ENCODE measurements at regions not wholly inside any gene's neighbourhood (a gene's known extent, or its start where the extent isn't known, plus 50 kb on each side); places are given as distances from the start of the nearest gene placed in this dataset.

DNA sequence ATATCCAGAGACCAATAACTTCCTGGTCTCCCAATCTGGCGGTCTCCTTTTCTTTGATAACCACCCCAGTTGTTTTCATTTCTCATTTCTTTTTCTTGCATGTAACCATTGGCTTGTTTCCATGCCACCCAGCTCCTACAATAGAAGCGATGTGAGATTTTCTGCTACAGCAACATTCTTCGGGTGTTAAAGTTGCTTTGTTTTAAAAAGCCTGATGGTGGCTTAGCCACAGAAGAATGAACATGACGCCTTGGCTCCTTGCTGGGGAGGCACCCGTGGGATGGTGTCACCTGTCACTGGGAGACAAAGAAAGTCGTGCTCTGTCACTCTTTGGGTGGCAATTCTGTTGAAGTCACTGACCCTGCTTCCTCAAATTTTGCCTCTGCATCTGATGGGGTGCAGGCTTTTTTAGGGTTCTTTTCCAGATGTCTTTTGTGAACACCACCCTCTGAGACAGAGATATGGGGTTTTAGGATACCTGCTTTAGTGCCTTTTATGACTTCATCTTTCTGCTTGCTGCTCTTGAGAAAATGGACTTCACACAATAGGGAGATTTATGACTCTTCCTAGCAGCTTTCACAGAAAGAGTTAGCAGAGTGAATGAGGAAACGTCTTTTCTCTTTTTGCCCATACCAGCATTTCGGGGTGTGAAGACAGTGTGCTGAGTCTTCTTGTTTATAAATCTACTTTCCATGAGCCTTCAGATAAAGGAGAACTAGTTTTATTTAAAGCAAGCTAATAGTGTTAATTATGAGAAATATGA is 265.3 kb upstream of the TBX3 start:
- H3K9ac ChIP-seq (replicated peaks; ENCODE audit: extremely low read depth, insufficient read depth, low read length) = no peak overlapping the region
- CTCF ChIA-PET = no interaction called here
- FAIRE-seq (no peak), DNase-seq (ENCODE audit: low read depth, low spot score) (no peak)
- no peaks in the 10 kb centered on the region for H3K36me3 ChIP-seq (ENCODE audit: control insufficient read depth in 2 of 2, extremely low read depth in 1 of 2, insufficient read depth in 2 of 2, low read length in 2 of 2)
- H3K4me3 ChIP-seq (replicated peaks in 1 of 3; ENCODE audit: insufficient read depth in 1 of 3, low read depth in 1 of 3, low read length in 3 of 3) = no peak overlapping the region
- no peaks in the 10 kb centered on the region for H4K20me1 ChIP-seq (replicated peaks; ENCODE audit: control insufficient read depth, extremely low read depth, insufficient read depth, low read length)
- H3K27me3 ChIP-seq (ENCODE audit: control insufficient read depth in 2 of 2, insufficient read depth in 2 of 2, low read length in 2 of 2) = no peaks in the 10 kb centered on the region
- BruUV-seq (replicated peaks) = no TSS peak
- intact Hi-C loops (cut with micrococcal nuclease) = no loop called here
- H3K4me1 ChIP-seq (ENCODE audit: control insufficient read depth, extremely low read depth, insufficient read depth, low read length) = no peaks in the 10 kb centered on the region
- no peak overlapping the region for H3K27ac ChIP-seq (ENCODE audit: insufficient read depth, low read depth, low read length)
- POLR2A ChIA-PET = no interaction called here
- H2AFZ ChIP-seq (ENCODE audit: low read depth, low read length) = no peak overlapping the region
- dilution Hi-C loops (cut with MboI; ENCODE audit: extremely low pct_ligation_motif_present, low sequenced_read_pairs) = no loop called here
- no peaks in the 10 kb centered on the region for H3K79me2 ChIP-seq (ENCODE audit: control insufficient read depth, insufficient read depth, low read length)
- no peaks in the 10 kb centered on the region for H3K9me3 ChIP-seq (replicated peaks; ENCODE audit: control insufficient read depth, insufficient read depth, low read length)
- no peaks in the 10 kb centered on the region for H3K9me1 ChIP-seq (replicated peaks; ENCODE audit: control insufficient read depth, extremely low read depth, insufficient read depth, low read length)
- TF ChIP-seq EZH2 (IDR thresholded peaks at IDR 0.05; ENCODE audit: borderline replicate concordance, low read depth, low read length, severe bottlenecking) (no peak), JUN (IDR thresholded peaks at IDR 0.05; ENCODE audit: borderline replicate concordance, insufficient read depth, insufficient read length, low read depth) (no peak)
- TF ChIP-seq, protein P1, sequence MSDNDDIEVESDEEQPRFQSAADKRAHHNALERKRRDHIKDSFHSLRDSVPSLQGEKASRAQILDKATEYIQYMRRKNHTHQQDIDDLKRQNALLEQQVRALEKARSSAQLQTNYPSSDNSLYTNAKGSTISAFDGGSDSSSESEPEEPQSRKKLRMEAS (IDR thresholded peaks at IDR 0.05; ENCODE audit: insufficient read depth, insufficient read length) = no peak
- H3K4me2 ChIP-seq (ENCODE audit: insufficient read depth, low read length) = no peak overlapping the region

GRCh38 chr12:114945351-114945750 is 261.4 kb upstream of the TBX3 start:
- ChIA-PET POLR2A (no interaction called here), CTCF (no interaction called here)
- H3K4me2 ChIP-seq (ENCODE audit: insufficient read depth, low read length) = no peak overlapping the region
- no peaks in the 10 kb centered on the region for H3K27me3 ChIP-seq (ENCODE audit: control insufficient read depth in 2 of 2, insufficient read depth in 2 of 2, low read length in 2 of 2)
- H3K36me3 ChIP-seq (ENCODE audit: control insufficient read depth in 2 of 2, extremely low read depth in 1 of 2, insufficient read depth in 2 of 2, low read length in 2 of 2) = no peaks in the 10 kb centered on the region
- no peak overlapping the region for H3K9ac ChIP-seq (replicated peaks; ENCODE audit: extremely low read depth, insufficient read depth, low read length)
- no peaks in the 10 kb centered on the region for H3K79me2 ChIP-seq (ENCODE audit: control insufficient read depth, insufficient read depth, low read length)
- TF ChIP-seq EZH2 (IDR thresholded peaks at IDR 0.05; ENCODE audit: borderline replicate concordance, low read depth, low read length, severe bottlenecking) (no peak), JUN (IDR thresholded peaks at IDR 0.05; ENCODE audit: borderline replicate concordance, insufficient read depth, insufficient read length, low read depth) (no peak), GATA2 (IDR thresholded peaks at IDR 0.05; ENCODE audit: insufficient read depth, insufficient read length, low read depth, low read length) (no peak), FOS (IDR thresholded peaks at IDR 0.05; ENCODE audit: borderline replicate concordance, insufficient read depth, low read length) (no peak), MYC (IDR thresholded peaks at IDR 0.05; ENCODE audit: low read depth, low read length) (no peak), POLR2AphosphoS5 (IDR thresholded peaks at IDR 0.05; ENCODE audit: insufficient read depth, low read depth, low read length) (no peak), POLR2A (IDR thresholded peaks at IDR 0.05; ENCODE audit: low read depth, low read length) (no peak)
- TF ChIP-seq, protein P1 (IDR thresholded peaks at IDR 0.05; ENCODE audit: insufficient read depth, insufficient read length) = no peak
- TF ChIP-seq, protein P2, sequence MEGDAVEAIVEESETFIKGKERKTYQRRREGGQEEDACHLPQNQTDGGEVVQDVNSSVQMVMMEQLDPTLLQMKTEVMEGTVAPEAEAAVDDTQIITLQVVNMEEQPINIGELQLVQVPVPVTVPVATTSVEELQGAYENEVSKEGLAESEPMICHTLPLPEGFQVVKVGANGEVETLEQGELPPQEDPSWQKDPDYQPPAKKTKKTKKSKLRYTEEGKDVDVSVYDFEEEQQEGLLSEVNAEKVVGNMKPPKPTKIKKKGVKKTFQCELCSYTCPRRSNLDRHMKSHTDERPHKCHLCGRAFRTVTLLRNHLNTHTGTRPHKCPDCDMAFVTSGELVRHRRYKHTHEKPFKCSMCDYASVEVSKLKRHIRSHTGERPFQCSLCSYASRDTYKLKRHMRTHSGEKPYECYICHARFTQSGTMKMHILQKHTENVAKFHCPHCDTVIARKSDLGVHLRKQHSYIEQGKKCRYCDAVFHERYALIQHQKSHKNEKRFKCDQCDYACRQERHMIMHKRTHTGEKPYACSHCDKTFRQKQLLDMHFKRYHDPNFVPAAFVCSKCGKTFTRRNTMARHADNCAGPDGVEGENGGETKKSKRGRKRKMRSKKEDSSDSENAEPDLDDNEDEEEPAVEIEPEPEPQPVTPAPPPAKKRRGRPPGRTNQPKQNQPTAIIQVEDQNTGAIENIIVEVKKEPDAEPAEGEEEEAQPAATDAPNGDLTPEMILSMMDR (IDR thresholded peaks at IDR 0.05; ENCODE audit: extremely low read depth in 1 of 2, insufficient read depth in 1 of 2, low read depth in 1 of 2, low read length in 2 of 2) = no peak
- no peaks in the 10 kb centered on the region for H4K20me1 ChIP-seq (replicated peaks; ENCODE audit: control insufficient read depth, extremely low read depth, insufficient read depth, low read length)
- H2AFZ ChIP-seq (ENCODE audit: low read depth, low read length) = no peak overlapping the region
- H3K9me3 ChIP-seq (replicated peaks; ENCODE audit: control insufficient read depth, insufficient read depth, low read length) = peaks cover 4% of the 10 kb centered on the region
- H3K4me1 ChIP-seq (ENCODE audit: control insufficient read depth, extremely low read depth, insufficient read depth, low read length) = no peaks in the 10 kb centered on the region
- DNase-seq (ENCODE audit: low read depth, low spot score) (no peak), FAIRE-seq (no peak)
- no TSS peak for BruUV-seq (replicated peaks)
- H3K9me1 ChIP-seq (replicated peaks; ENCODE audit: control insufficient read depth, extremely low read depth, insufficient read depth, low read length) = no peaks in the 10 kb centered on the region
- no peak overlapping the region for H3K4me3 ChIP-seq (replicated peaks in 1 of 3; ENCODE audit: insufficient read depth in 1 of 3, low read depth in 1 of 3, low read length in 3 of 3)
- dilution Hi-C loops (cut with MboI; ENCODE audit: extremely low pct_ligation_motif_present, low sequenced_read_pairs) (no loop called here), intact Hi-C loops (cut with micrococcal nuclease) (no loop called here)
- H3K27ac ChIP-seq (ENCODE audit: insufficient read depth, low read depth, low read length) = no peak overlapping the region

Data from endothelial cell of umbilical vein (primary cell).